K562 (cell line): ENCODE measurements at regions not wholly inside any gene's neighbourhood (a gene's known extent, or its start where the extent isn't known, plus 50 kb on each side); places are given as distances from the start of the nearest gene placed in this dataset.

ENCODE experiments used
- CBX1 ChIP-seq: sonication (generic); IDR thresholded peaks from 2 replicates; pipeline ENCODE4 v1.6.1; 2016; ENCODE audit warnings: antibody characterized with exemption, low read depth, mild to moderate bottlenecking
- DDX20 ChIP-seq: fragments of 450-650 bp; IDR thresholded peaks from 2 replicates; pipeline ENCODE4 v1.6.1; 2016; ENCODE audit warnings: missing genetic modification characterization, low read depth, mild to moderate bottlenecking, missing compliant biosample characterization, moderate library complexity
- ELF1 ChIP-seq: fragments of 200-800 bp; sonication (Bioruptor generic); IDR thresholded peaks from 2 replicates; pipeline ENCODE4 v1.6.1; 2016; ENCODE audit warnings: missing genetic modification characterization, missing compliant biosample characterization
- HDAC6 ChIP-seq: IDR thresholded peaks from 2 replicates; pipeline ENCODE4 v1.6.1; 2012; ENCODE audit warnings: low read depth, mild to moderate bottlenecking, control low read depth, inconsistent platforms, low read length, moderate library complexity
- LARP7 ChIP-seq: fragments of 450-650 bp; IDR thresholded peaks from 2 replicates; pipeline ENCODE4 v1.6.1; 2016
- PRDM10 ChIP-seq: fragments of 450-650 bp; IDR thresholded peaks from 2 replicates; pipeline ENCODE4 v1.6.1; 2018; ENCODE audit not compliant: partially characterized antibody
- PTBP1 ChIP-seq: fragments of 200-400 bp; formaldehyde crosslinking; IDR thresholded peaks from 2 replicates; pipeline ENCODE4 v1.6.1; 2017; ENCODE audit warnings: low read depth, low read length
- PTRF ChIP-seq: fragments of 450-650 bp; IDR thresholded peaks from 2 replicates; pipeline ENCODE4 v1.6.1; 2016; ENCODE audit warnings: mild to moderate bottlenecking, missing genetic modification characterization, missing compliant biosample characterization
- RBM14 ChIP-seq: fragments of 200-400 bp; formaldehyde crosslinking; IDR thresholded peaks from 2 replicates; pipeline ENCODE4 v1.6.1; 2018; ENCODE audit warnings: low read depth, mild to moderate bottlenecking, low read length, moderate library complexity, borderline replicate concordance; ENCODE audit not compliant: insufficient read depth
- RBM39 ChIP-seq: fragments of 200-400 bp; formaldehyde crosslinking; optimal IDR thresholded peaks from 2 replicates; pipeline ENCODE3; 2018; ENCODE audit warnings: low read depth, low read length
- SMAD4 ChIP-seq: fragments of 250-450 bp; sonication (Bioruptor Pico); conservative IDR thresholded peaks from 2 replicates; pipeline ENCODE4 v1.8.0; 2021; ENCODE audit warnings: inconsistent platforms, mild to moderate bottlenecking, moderate library complexity
- TGIF2 ChIP-seq: sonication (generic); formaldehyde crosslinking; IDR thresholded peaks from 2 replicates; pipeline ENCODE4 v1.8.1; 2022; ENCODE audit warnings: mild to moderate bottlenecking, missing genetic modification reagents, moderate library complexity
- TRIM25 ChIP-seq: fragments of 450-650 bp; IDR thresholded peaks from 2 replicates; pipeline ENCODE4 v1.7.0; 2016; ENCODE audit warnings: borderline replicate concordance
- ZBTB26 ChIP-seq: fragments of 450-650 bp; formaldehyde crosslinking; IDR thresholded peaks from 2 replicates; pipeline ENCODE4 v1.4.0; 2022; ENCODE audit warnings: missing genetic modification characterization
- ZC3H8 ChIP-seq: fragments of 450-650 bp; IDR thresholded peaks from 2 replicates; pipeline ENCODE4 v1.6.1; 2017
- ZFX ChIP-seq: sonication (generic); formaldehyde crosslinking; IDR thresholded peaks from 2 replicates; pipeline ENCODE4 v1.8.0; 2022; ENCODE audit warnings: mild to moderate bottlenecking, missing genetic modification reagents, moderate library complexity
- ZNF121 ChIP-seq: sonication (generic); formaldehyde crosslinking; conservative IDR thresholded peaks from 2 replicates; pipeline ENCODE4 v1.8.0; 2022; ENCODE audit warnings: missing genetic modification reagents
- ZNF347 ChIP-seq: fragments of 450-650 bp; formaldehyde crosslinking; IDR thresholded peaks from 2 replicates; pipeline ENCODE4 v1.4.0; 2020; ENCODE audit warnings: low read depth, mild to moderate bottlenecking, moderate library complexity
- ZNF668 ChIP-seq: fragments of 250-450 bp; sonication (Bioruptor Pico); IDR thresholded peaks from 2 replicates; pipeline ENCODE4 v1.8.0; 2022; ENCODE audit warnings: mild to moderate bottlenecking, inconsistent platforms
- ZNF79 ChIP-seq: fragments of 250-450 bp; sonication (Bioruptor Pico); IDR thresholded peaks from 2 replicates; pipeline ENCODE4 v1.4.0; 2020; ENCODE audit warnings: low read depth, mild to moderate bottlenecking, moderate library complexity
- TF ChIP-seq, protein P1 (sequence below): fragments of 250-450 bp; sonication (Bioruptor Pico); IDR thresholded peaks from 2 replicates; pipeline ENCODE4 v1.8.0; 2021; ENCODE audit warnings: mild to moderate bottlenecking, moderate library complexity

DNA sequence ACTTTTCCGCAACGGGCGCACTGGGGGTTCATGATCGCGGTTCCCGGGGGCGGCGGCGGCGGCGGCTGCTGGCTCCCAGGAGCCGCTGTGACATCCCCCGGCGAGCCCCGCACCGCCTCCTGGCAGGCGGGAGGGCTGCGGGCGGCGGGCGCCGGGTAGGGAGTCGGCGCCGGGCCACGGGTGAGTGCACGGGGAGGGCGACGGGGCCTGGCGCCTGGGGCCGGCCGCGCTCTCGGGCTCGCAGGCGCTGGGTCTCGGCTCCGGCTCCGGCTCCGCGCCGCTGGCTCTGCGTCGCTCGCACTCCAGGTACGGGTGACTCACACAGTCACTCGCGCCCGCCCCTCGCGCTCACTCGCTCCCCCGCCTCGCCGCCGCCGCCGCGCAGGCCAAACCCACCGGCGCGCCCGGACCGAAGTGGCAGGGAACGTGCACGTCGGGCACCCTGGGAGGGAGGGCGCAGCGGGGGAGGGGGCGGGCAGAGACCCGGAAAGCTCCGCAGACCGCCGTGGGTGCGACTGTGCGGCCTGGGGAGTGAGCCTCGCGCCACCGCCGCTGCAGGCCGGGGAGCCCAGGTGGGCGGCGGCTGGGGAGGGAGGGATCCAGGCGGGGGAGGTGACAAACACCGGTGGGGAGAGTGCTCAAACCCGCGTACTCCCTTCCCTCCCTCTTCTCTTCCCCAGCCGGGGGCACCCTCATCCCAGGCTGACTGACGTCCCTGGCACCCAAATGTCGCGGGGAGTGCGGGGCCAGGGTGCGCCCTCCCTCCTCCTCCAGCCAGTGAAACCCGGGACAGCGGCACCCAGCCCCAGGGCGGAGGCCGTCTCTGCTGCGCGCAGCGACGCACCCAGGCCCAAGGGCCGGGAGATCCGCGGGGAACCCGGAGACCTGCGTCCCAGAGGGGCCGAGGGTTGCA lies 276.9 kb upstream of the NEBL start (continued):
- no peak; the same call in 1 of the 2 replicates for TF ChIP-seq SMAD4 (CRISPR knock-in tag)
- TF ChIP-seq ZBTB26: no peak
- no peak for TF ChIP-seq PTRF (tag)
- no peak for TF ChIP-seq PRDM10
- TF ChIP-seq LARP7: no peak
- TF ChIP-seq ZNF668 (CRISPR knock-in tag): no peak
- TF ChIP-seq ZC3H8: no peak
- no peak for TF ChIP-seq ZNF121 (CRISPR knock-in tag)
- TF ChIP-seq PTBP1: no peak
- TF ChIP-seq DDX20 (tag): no peak
- 0 out of 2 replicates have a peak, but pooled peaks have one; percentile 44 for TF ChIP-seq RBM14
- no peak for TF ChIP-seq TRIM25
- no peak for TF ChIP-seq TGIF2 (CRISPR knock-in tag)
- TF ChIP-seq, protein P1, sequence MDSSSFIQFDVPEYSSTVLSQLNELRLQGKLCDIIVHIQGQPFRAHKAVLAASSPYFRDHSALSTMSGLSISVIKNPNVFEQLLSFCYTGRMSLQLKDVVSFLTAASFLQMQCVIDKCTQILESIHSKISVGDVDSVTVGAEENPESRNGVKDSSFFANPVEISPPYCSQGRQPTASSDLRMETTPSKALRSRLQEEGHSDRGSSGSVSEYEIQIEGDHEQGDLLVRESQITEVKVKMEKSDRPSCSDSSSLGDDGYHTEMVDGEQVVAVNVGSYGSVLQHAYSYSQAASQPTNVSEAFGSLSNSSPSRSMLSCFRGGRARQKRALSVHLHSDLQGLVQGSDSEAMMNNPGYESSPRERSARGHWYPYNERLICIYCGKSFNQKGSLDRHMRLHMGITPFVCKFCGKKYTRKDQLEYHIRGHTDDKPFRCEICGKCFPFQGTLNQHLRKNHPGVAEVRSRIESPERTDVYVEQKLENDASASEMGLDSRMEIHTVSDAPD: no peak
- no peak for TF ChIP-seq ZNF79 (CRISPR knock-in tag)
- TF ChIP-seq HDAC6: no peak
- TF ChIP-seq ZFX: peak; percentile 66
- no peak for TF ChIP-seq ZNF347 (CRISPR knock-in tag)
- no peak for TF ChIP-seq CBX1
- no peak for TF ChIP-seq ELF1 (tag)
- TF ChIP-seq RBM39: no peak
